ENCODE measurements at regions not wholly inside any gene's neighbourhood (a gene's known extent, or its start where the extent isn't known, plus 50 kb on each side); places are given as distances from the start of the nearest gene placed in this dataset.

DNA sequence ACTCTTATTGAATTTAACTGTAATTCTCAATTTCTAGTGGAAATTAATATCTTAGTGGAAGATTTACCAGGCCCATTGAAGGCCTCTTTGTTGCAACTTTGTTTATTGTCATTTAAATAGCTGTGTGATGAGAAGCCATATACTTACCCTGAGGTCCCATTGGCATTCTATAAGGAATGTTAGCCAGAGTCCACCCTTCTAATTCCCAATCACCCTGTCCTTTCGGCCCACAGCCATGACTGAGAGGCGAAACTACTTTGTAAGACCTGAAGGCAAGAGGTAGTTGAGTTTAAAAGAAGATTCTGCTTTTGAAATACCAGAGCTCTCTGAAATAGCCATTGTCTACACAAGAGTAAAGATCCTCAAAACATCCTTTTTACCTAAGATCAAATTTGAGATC, 290.5 kb upstream of the RARB start:
- TF ChIP-seq, protein P1, sequence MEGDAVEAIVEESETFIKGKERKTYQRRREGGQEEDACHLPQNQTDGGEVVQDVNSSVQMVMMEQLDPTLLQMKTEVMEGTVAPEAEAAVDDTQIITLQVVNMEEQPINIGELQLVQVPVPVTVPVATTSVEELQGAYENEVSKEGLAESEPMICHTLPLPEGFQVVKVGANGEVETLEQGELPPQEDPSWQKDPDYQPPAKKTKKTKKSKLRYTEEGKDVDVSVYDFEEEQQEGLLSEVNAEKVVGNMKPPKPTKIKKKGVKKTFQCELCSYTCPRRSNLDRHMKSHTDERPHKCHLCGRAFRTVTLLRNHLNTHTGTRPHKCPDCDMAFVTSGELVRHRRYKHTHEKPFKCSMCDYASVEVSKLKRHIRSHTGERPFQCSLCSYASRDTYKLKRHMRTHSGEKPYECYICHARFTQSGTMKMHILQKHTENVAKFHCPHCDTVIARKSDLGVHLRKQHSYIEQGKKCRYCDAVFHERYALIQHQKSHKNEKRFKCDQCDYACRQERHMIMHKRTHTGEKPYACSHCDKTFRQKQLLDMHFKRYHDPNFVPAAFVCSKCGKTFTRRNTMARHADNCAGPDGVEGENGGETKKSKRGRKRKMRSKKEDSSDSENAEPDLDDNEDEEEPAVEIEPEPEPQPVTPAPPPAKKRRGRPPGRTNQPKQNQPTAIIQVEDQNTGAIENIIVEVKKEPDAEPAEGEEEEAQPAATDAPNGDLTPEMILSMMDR (conservative IDR thresholded peaks at IDR 0.05; ENCODE audit: control insufficient read depth, insufficient read depth, low read depth, low read length): no peak
- H3K4me3 ChIP-seq (ENCODE audit: control insufficient read depth, low read depth, low read length): no peak overlapping the region

DNA sequence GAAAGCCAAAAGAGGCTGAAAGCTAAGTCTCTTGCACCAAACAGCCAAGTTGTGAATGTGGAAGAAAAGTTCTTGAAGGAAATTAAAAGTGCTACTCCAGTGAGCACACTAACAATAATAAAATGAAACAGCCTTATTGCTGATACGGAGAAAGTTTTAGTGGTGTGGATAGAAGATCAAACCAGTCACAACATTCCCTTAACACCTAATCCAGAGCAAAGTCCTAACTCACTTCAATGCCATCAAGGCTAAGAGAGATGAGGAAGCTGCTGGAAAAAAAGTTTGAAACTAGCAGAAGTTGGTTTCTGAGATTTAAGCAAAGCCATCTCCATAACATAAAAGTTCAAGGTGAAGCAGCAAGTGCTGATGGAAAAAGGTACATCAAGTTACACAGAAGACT, 288.8 kb upstream of the RARB start:
- H3K4me3 ChIP-seq (ENCODE audit: control insufficient read depth, low read depth, low read length): no peak overlapping the region
- TF ChIP-seq, protein P1 (conservative IDR thresholded peaks at IDR 0.05; ENCODE audit: control insufficient read depth, insufficient read depth, low read depth, low read length): no peak
- no peak for DNase-seq (ENCODE audit: low read depth)

More for the DNA sequence above, 290.5 kb upstream of the RARB start:
- no peak for DNase-seq (ENCODE audit: low read depth)

DNA sequence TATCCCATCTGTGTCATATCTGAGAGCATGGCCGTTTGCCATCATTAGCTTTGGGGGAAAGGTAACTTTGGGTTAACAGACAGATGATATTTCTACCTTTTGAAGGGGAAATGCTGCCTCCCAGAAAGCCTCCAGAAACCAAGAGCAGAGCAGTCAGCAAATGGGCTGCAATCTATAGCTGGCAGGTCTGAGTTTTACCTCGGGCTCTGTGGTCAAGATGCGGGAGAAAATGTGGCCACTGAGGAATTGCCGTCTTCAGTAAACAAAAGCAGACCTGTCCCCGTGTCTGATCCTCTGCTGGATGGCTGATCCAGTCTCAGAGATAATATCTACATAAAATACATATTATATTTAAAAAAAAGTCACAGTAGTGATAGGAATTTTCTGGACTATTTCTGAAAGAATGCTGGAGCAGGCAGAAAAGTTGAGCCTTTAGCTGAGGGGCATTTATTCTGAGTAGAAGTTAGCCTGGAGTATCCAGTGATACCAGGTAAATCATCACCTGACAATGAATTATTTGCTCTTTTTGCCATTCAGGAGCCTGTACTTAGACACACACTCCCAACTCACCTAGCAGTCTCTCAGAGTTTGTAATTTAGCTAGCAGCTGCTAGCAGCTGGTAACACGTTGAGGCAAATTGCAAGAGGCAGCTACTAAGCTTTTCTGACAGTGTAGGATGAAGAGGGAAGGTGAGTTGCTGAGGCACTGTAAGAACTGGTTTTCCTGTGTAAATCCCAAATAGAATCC, 285.3 kb upstream of the RARB start:
- no peak overlapping the region for H3K4me3 ChIP-seq (ENCODE audit: control insufficient read depth, low read depth, low read length)
- DNase-seq (ENCODE audit: low read depth): no peak
- TF ChIP-seq, protein P1 (conservative IDR thresholded peaks at IDR 0.05; ENCODE audit: control insufficient read depth, insufficient read depth, low read depth, low read length): no peak

DNA sequence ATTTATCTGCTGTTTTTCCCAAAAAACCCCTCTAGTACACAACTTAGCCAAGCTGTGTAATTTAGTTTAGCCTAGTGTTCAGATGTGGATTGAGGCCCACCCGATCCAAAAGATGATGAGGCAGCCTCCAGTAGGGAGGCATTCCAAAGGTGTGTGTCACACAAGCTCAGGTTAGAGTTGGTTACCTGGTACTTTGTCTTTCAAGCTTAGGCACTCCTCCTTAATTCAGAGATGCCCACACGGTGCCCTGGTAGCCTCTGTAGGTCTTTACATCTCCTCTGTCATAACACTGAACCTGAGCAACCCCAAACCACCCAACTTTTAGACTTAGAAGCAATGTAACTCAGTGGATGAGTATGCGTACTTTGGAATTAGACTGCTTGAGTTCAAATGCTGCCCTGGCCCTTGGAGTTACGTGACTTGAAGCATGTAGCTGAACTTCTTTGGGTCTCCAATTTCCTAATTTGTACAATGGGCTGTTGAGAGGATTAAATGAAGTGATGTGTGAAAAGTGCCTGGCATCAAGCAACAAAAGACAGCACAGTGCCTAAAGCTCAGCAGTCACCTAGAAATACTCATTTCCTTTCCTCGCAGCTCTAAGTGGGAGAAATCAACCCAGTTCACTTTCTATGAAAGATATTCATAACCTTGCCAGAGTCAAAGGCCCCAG, 284.6 kb upstream of the RARB start:
- no peak for DNase-seq (ENCODE audit: low read depth)
- no peak overlapping the region for H3K4me3 ChIP-seq (ENCODE audit: control insufficient read depth, low read depth, low read length)
- TF ChIP-seq, protein P1 (conservative IDR thresholded peaks at IDR 0.05; ENCODE audit: control insufficient read depth, insufficient read depth, low read depth, low read length): no peak

DNA sequence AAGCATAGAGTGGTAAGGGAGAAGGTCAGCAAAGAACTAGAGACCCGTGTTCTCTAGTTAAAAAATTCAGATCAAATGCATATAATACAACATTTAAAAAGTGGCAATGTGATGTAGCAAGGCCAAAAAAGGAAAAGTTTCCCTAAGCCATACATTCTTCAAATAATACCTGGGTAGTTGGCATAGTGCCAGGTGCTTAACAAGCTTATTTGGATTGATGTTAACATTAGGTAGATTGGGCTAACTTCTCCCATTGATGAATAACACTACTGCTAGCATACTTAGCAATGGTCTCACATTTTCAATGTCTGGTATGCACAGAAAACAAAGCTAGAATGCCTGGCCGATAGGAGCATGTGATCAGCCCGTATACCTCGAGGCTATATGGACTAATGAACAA, 283.6 kb upstream of the RARB start:
- H3K4me3 ChIP-seq (ENCODE audit: control insufficient read depth, low read depth, low read length): no peak overlapping the region

DNA sequence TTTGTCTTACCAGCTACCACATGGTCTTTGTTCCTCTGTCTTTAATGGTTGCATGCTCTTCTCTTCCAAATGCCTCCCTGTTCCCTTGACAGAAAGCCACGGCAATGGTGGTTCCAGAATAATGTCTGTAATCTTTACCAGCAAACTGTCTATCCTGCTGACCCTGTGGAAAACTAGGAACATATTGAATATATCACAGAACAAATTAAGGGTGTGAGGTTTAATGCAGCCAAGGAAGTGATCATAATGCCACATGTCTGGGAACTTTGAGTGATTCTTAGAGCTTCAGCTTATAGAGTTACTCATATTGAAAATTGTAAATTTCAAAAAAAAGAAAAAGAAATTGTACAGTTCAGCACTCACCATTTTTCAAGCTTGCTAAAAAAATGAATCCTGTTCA, 282.9 kb upstream of the RARB start:
- TF ChIP-seq, protein P1 (conservative IDR thresholded peaks at IDR 0.05; ENCODE audit: control insufficient read depth, insufficient read depth, low read depth, low read length): no peak
- H3K4me3 ChIP-seq (ENCODE audit: control insufficient read depth, low read depth, low read length): no peak overlapping the region
- no peak for DNase-seq (ENCODE audit: low read depth)

More for the DNA sequence above, 283.6 kb upstream of the RARB start:
- TF ChIP-seq, protein P1 (conservative IDR thresholded peaks at IDR 0.05; ENCODE audit: control insufficient read depth, insufficient read depth, low read depth, low read length): no peak
- DNase-seq (ENCODE audit: low read depth): no peak
